Effector CD4-positive, alpha-beta T cell (primary cell): ENCODE measurements at regions not wholly inside any gene's neighbourhood (a gene's known extent, or its start where the extent isn't known, plus 50 kb on each side); places are given as distances from the start of the nearest gene placed in this dataset.

Experiments used
- DNase-seq: peaks from one replicate; pipeline ENCODE4 v3.0.0-alpha.2; 2020

- no peak for DNase-seq
Observed at GRCh38 chr13:75124415-75124814, 357.6 kb downstream of the TBC1D4 start.

GRCh38 chr13:75123428-75123827, 358.5 kb downstream of the TBC1D4 start:
- DNase-seq, result no peak

GRCh38 chr13:75120085-75120484, 361.9 kb downstream of the TBC1D4 start:
- no peak for DNase-seq

GRCh38 chr13:75115171-75115570, 366.8 kb downstream of the TBC1D4 start:
- DNase-seq, result no peak

GRCh38 chr13:75103976-75104375, 378.0 kb downstream of the TBC1D4 start:
- no peak for DNase-seq

GRCh38 chr13:75102001-75102716, 379.8 kb downstream of the TBC1D4 start:
- no peak for DNase-seq

GRCh38 chr13:75101348-75101747, 380.6 kb downstream of the TBC1D4 start:
- DNase-seq, result no peak

GRCh38 chr13:75092143-75092542, 389.8 kb downstream of the TBC1D4 start:
- DNase-seq, result no peak

GRCh38 chr13:75091718-75092117, 390.3 kb downstream of the TBC1D4 start:
- DNase-seq, result no peak

- no peak for DNase-seq
Observed at GRCh38 chr13:75090872-75091615, 390.9 kb downstream of the TBC1D4 start.

GRCh38 chr13:75088915-75089314, 393.1 kb downstream of the TBC1D4 start:
- no peak for DNase-seq

GRCh38 chr13:75079226-75079625, 402.7 kb downstream of the TBC1D4 start:
- no peak for DNase-seq

GRCh38 chr13:75076476-75076875, 405.5 kb downstream of the TBC1D4 start:
- DNase-seq, result no peak

GRCh38 chr13:75073786-75074185, 408.2 kb downstream of the TBC1D4 start:
- DNase-seq, result no peak

GRCh38 chr13:75072891-75073290, 409.1 kb downstream of the TBC1D4 start:
- no peak for DNase-seq

- DNase-seq, result no peak
Observed at GRCh38 chr13:75072368-75072767, 409.6 kb downstream of the TBC1D4 start.

GRCh38 chr13:75071796-75072195, 410.2 kb downstream of the TBC1D4 start:
- no peak for DNase-seq

- no peak for DNase-seq
Observed at GRCh38 chr13:75071395-75071794, 410.6 kb downstream of the TBC1D4 start.

- DNase-seq, result no peak
Observed at GRCh38 chr13:75061909-75062308, 420.1 kb downstream of the TBC1D4 start.

GRCh38 chr13:75055296-75055695, 426.7 kb downstream of the TBC1D4 start:
- DNase-seq, result no peak

- DNase-seq, result no peak
Observed at GRCh38 chr13:75052616-75053015, 429.4 kb downstream of the TBC1D4 start.

- no peak for DNase-seq
Observed at GRCh38 chr13:75050419-75051046, 431.4 kb downstream of the TBC1D4 start.

GRCh38 chr13:75049735-75050335, 432.1 kb downstream of the TBC1D4 start:
- no peak for DNase-seq

- DNase-seq, result no peak
Observed at GRCh38 chr13:75042807-75043206, 439.2 kb downstream of the TBC1D4 start.
